ENCODE measurements at regions not wholly inside any gene's neighbourhood (a gene's known extent, or its start where the extent isn't known, plus 50 kb on each side); places are given as distances from the start of the nearest gene placed in this dataset.

DNA sequence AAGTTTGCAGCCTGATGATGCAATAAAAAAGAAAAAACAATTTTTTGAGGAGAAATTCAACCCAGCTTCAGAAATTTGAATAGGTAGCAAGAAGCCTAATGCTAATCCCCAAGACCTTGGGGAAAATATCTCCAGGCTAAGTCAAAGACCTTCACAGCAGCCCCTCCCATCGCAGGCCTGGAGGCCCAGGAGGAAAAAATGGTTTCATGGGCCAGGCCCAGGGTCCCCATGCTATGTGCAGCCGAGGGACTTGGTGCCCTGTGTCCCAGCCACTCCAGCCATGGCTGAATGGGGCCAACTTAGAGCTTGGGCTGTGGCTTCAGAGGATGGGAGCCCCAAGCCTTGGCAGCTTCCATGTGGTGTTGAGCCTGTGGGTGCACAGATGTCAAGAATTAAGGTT is 210.3 kb downstream of the SUCLA2 start:
- DNase-seq (ENCODE audit: low read depth) = no peak
- H3K4me3 ChIP-seq (replicated peaks; ENCODE audit: low read depth, low read length) = no peak overlapping the region
- TF ChIP-seq, protein P1, sequence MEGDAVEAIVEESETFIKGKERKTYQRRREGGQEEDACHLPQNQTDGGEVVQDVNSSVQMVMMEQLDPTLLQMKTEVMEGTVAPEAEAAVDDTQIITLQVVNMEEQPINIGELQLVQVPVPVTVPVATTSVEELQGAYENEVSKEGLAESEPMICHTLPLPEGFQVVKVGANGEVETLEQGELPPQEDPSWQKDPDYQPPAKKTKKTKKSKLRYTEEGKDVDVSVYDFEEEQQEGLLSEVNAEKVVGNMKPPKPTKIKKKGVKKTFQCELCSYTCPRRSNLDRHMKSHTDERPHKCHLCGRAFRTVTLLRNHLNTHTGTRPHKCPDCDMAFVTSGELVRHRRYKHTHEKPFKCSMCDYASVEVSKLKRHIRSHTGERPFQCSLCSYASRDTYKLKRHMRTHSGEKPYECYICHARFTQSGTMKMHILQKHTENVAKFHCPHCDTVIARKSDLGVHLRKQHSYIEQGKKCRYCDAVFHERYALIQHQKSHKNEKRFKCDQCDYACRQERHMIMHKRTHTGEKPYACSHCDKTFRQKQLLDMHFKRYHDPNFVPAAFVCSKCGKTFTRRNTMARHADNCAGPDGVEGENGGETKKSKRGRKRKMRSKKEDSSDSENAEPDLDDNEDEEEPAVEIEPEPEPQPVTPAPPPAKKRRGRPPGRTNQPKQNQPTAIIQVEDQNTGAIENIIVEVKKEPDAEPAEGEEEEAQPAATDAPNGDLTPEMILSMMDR (IDR thresholded peaks at IDR 0.05; ENCODE audit: low read length, missing control alignments) = no peak

DNA sequence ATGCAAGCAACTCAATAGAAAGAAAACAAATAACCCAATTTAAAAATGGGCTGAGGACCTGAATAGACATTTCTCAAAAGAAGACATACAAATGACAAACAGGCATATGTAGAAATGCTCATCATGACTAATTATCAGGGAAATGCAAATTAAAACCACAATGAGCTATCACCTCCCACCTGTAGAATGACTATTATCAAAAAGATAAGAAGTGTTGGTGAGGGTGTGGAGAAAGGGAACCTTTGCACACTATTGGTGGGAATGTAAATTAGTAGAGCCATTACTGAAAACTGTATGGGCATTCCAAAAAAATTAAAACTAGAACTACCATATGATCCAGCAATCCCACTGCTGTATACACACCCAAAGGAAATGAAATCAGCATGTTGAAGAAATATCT is 212.2 kb downstream of the SUCLA2 start:
- DNase-seq (ENCODE audit: low read depth) = no peak
- TF ChIP-seq, protein P1 (IDR thresholded peaks at IDR 0.05; ENCODE audit: low read length, missing control alignments) = no peak
- H3K4me3 ChIP-seq (replicated peaks; ENCODE audit: low read depth, low read length) = no peak overlapping the region

DNA sequence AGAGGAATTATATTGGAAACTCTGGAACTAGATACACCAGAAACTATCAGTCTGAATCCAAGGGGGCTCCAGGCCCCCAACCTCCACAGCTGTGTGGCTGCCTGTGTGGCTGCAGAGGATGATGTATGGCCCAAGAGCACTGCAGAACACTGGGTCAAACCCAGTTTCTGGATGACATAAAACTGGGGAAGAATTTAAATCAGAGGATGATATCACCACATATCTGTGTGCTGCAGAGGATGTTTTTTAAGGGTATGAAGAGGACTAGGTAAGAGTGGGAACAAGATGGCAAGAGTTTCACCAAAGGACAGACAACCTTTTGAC is 226.4 kb downstream of the SUCLA2 start:
- no peak overlapping the region for H3K4me3 ChIP-seq (replicated peaks; ENCODE audit: low read depth, low read length)
- TF ChIP-seq, protein P1 (IDR thresholded peaks at IDR 0.05; ENCODE audit: low read length, missing control alignments) = no peak
- no peak for DNase-seq (ENCODE audit: low read depth)

DNA sequence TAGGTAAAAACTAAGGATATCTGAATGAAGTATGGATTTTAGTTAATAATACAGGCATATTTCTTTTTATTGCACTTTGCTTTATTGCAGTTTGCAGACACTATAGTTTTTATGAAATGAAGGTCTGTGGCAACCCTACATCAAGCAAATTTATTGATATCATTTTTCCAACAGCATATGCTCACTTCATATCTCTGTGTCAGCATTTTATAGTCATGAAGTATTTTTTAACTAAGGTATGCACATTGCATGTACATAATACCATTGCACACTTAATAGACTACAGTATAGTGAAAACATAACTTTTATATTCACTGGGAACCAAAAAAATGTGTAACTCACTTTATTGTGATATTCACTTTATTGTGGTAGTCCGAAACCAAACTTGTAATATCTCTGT is 236.3 kb downstream of the SUCLA2 start:
- H3K4me3 ChIP-seq (replicated peaks; ENCODE audit: low read depth, low read length) = no peak overlapping the region
- TF ChIP-seq, protein P1 (IDR thresholded peaks at IDR 0.05; ENCODE audit: low read length, missing control alignments) = no peak
- no peak for DNase-seq (ENCODE audit: low read depth)

DNA sequence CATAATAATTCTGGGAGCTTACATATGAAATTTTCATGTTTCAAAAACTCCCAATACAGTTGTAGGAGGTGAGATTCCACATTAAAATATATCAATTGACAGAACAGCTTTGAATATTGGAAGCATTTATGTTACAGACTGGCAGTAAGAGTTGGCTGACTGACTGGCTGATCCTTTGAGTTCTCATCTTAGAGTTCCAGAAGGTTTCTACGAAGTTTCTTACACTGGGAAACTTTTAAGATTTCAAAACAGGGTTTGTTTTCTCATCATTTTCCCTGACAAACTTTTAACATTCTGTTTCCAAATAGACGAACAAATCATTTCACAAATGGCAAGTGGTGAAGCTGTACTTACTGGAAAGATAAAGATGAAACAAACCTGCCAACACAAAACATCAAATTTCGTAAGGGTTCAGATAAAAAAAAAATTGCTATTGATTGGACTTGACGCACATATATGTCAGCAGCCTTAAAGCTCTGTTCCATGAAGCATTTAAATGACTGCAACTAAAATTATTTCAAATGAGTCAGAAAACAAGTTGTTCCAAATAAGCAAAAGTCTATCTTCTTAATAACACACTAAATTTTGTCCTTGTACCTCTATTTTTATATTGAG is 243.5 kb downstream of the SUCLA2 start:
- TF ChIP-seq, protein P1 (IDR thresholded peaks at IDR 0.05; ENCODE audit: low read length, missing control alignments) = no peak
- DNase-seq (ENCODE audit: low read depth) = no peak
- no peak overlapping the region for H3K4me3 ChIP-seq (replicated peaks; ENCODE audit: low read depth, low read length)

DNA sequence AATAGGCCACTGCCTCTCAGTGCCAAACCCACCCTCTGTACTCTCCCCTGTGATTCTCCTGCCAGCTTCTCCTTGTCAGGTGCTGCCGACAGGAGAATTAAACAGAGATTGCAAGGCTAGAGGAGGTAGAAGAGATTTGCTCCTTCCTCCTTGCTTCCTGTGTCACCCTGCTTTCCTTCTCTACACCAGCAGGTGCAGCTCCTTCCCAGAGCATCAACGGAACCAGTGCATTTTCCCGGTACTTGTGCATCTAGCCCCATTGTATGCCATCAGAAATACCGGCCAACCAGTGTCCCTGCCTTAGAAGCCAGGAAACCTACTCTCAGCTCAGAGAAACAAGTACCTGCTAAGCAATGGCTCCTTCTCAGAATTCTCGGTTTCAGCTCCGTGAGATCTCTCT is 253.2 kb downstream of the SUCLA2 start:
- H3K4me3 ChIP-seq (replicated peaks; ENCODE audit: low read depth, low read length) = no peak overlapping the region
- no peak for DNase-seq (ENCODE audit: low read depth)
- TF ChIP-seq, protein P1 (IDR thresholded peaks at IDR 0.05; ENCODE audit: low read length, missing control alignments) = no peak

DNA sequence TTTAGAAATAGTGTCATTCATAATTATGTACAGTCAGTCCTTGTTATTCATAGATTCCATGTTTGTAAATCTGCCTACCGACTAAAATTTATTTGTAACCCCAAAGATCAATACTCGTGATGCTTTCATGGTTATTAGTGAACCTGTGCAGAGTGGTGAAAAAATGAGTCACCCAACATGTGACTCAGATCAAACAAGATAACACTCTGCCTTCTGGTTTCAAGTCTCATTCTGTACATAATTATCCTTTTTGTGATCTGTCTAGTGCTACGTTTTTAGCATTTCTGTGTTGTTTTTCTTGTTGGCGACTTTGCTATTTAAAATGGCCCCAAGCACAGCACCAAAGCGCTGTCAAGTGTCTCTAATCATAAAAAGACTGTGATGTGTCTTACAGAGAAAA is 274.7 kb downstream of the SUCLA2 start:
- DNase-seq (ENCODE audit: low read depth) = no peak
- TF ChIP-seq, protein P1 (IDR thresholded peaks at IDR 0.05; ENCODE audit: low read length, missing control alignments) = no peak

More for the DNA sequence above, 274.7 kb downstream of the SUCLA2 start:
- no peak overlapping the region for H3K4me3 ChIP-seq (replicated peaks; ENCODE audit: low read depth, low read length)
